GM10248 (cell line): ENCODE measurements at regions not wholly inside any gene's neighbourhood (a gene's known extent, or its start where the extent isn't known, plus 50 kb on each side); places are given as distances from the start of the nearest gene placed in this dataset.

Source experiments
- CTCF ChIA-PET: fragments of 300-600 bp; sonication (Branson Sonifier 250); formaldehyde crosslinking; extraction: SDS; loops from one replicate; lab custom pipeline; 2021; ENCODE audit warnings: antibody characterized with exemption; lab: Yijun Ruan, JAX
- POLR2A ChIA-PET: fragments of 350-650 bp; sonication (Branson Sonifier 250); formaldehyde crosslinking; extraction: SDS; loops from one replicate; lab custom pipeline; 2020; ENCODE audit warnings: antibody characterized with exemption; lab: Yijun Ruan, JAX
- DNase-seq: peaks from one replicate; pipeline ENCODE4 v3.0.0; 2012; ENCODE audit errors: extremely low spot score
- CTCF ChIP-seq: IDR thresholded peaks from 2 replicates; pipeline ENCODE4 v1.5.1; 2012; ENCODE audit warnings: mild to moderate bottlenecking, low read depth; ENCODE audit errors: extremely low read depth, missing control alignments, control extremely low read depth

- no peak for DNase-seq
- TF ChIP-seq CTCF: no peak
- POLR2A ChIA-PET: no interaction called here
- CTCF ChIA-PET: interaction anchor here (0.8 to 2.0 kb wide), 15 partner anchors 10 to 206 kb away, joined by 3 to 9 read pairs (median 3); no protein-coding TSS in a partner anchor
These were observed 245.9 kb upstream of the TOPAZ1 start for GRCh38 chr3:43995547-43996378.

DNA sequence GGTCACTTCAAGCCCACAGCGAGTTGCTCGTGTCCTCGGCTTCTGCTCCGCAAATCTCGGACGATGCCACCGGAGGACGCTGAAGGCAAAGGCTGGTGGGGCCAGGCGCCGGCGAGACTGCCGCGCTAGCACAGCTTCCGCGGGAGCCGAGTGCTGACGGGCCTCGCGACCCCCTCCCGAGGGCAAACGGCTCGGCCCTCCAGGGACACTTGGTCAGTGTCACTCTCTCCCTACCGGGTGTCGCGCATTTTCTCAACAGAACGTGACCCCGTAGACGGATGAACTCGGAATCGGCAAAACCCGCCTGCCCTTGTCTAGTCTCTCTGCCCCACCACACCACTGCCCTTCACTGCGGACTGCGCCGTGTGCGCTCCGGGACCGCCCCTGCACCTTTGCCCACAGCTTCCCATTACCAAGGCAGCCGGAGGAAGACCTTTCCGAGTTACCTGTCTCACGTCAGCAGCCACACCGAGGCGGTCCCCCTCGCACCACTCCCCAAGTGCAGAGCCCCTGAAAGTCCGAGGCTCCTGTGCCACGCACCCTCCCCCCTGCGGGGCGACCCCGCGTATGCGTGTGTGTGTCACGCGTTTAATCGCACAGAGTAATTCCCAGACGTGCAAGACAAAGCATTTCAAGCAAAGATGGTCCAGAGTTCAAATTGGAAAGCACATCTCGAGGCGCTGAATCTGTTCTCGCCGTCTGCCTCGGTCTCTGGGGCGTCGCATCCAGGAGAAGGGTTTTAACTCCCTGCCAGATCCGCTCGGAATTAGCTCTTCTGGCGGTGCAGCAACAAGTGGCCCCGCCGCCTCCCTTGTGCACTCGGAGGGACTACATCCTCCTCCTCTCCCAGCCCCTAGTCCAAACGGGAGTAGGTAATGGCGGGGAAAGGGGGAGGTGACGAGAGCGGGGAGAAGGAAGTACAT, 245.0 kb upstream of the TOPAZ1 start:
- peak; percentile 70 for TF ChIP-seq CTCF
- DNase-seq: peak; percentile 54

DNA sequence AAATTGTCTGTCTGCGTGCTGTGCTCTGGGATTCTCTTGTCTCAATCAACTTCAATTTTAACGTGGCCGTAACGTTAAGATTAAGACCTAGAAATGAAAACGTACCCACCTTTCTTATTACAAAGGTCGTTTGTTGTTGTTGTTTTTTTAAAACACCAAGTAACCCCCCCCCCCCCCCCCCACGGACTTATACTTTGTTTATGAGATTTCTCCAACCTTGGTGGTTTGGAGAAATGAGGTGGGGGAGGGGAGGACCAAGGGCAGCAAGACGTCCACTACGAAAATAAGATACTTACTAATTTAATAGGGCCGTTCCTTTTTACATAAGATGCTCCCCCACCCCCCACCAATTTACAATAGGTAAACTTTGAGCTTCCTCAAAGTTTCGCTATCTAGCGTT, 244.4 kb upstream of the TOPAZ1 start:
- TF ChIP-seq CTCF: no peak
- POLR2A ChIA-PET: interaction anchor here (0.6 kb wide), 1 partner anchor 293 kb away, joined by 5 read pairs; no protein-coding TSS in a partner anchor
- CTCF ChIA-PET: interaction anchor here (1.0 to 2.0 kb wide), 3 partner anchors 36 to 45 kb away, joined by 3 to 9 read pairs (median 3); no protein-coding TSS in a partner anchor
- DNase-seq: no peak

More for the DNA sequence above, 245.0 kb upstream of the TOPAZ1 start:
- POLR2A ChIA-PET: no interaction called here
- CTCF ChIA-PET: interaction anchor here (0.8 to 2.0 kb wide), 14 partner anchors 11 to 205 kb away, joined by 3 to 9 read pairs (median 3); no protein-coding TSS in a partner anchor

DNA sequence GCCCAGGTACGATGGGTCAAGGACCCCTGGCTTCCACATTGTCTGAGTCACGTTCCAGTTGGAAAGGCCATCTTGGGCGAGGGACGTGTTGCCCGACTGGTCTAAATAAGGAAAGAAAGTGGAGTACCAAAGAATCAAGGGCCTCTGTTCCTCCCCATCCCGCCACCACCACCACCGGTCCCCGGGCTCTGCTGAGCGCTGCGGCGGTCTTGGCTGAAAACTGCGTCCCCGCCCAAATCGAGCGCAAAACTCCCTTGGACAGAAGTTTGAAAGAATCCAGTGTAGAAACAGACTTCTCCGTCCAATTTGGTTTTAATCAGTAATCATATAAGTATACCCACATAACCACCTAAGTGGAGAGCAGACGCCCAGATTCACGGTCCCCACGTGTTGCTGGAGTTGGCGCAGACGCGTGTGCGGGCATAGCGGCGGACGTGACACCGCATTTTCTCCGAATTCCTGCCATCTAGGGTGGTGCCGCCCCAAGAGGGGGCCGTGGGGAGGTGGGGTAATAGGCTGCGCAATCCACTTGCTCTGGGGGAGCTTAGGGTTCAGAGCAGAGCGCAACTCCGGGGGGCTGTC, 243.8 kb upstream of the TOPAZ1 start:
- TF ChIP-seq CTCF: no peak
- DNase-seq: no peak
- POLR2A ChIA-PET: interaction anchor here (0.6 kb wide), 1 partner anchor 293 kb away, joined by 5 read pairs; no protein-coding TSS in a partner anchor
- CTCF ChIA-PET: no interaction called here

GRCh38 chr3:43998370-43998835, 243.3 kb upstream of the TOPAZ1 start:
- DNase-seq: no peak
- POLR2A ChIA-PET: no interaction called here
- no peak for TF ChIP-seq CTCF
- CTCF ChIA-PET: no interaction called here
